OCI-LY7 (cell line): ENCODE measurements at regions not wholly inside any gene's neighbourhood (a gene's known extent, or its start where the extent isn't known, plus 50 kb on each side); places are given as distances from the start of the nearest gene placed in this dataset.

Experiments used
- BruUV-seq: library from RNA; stranded (reverse); fragments of 400-500 nt; replicated peaks from 2 replicates; lab custom pipeline; 2021; lab: Mats Ljungman, UMichigan
- CTCF ChIA-PET: fragments of 300-600 bp; sonication (Branson Sonifier 250); formaldehyde crosslinking; loops from one replicate; lab custom pipeline; 2022; ENCODE audit warnings: antibody characterized with exemption; ENCODE audit not compliant: unreplicated experiment; lab: Charles Lee
- POLR2A ChIA-PET: fragments of 300-600 bp; sonication (Branson Sonifier 250); formaldehyde crosslinking; loops from one replicate; lab custom pipeline; 2022; ENCODE audit warnings: antibody characterized with exemption; lab: Charles Lee
- DNase-seq: peaks from one replicate; pipeline ENCODE4 v3.0.0-alpha.2; 2015; ENCODE audit warnings: low spot score
- H2AFZ ChIP-seq: fragments of 200-600 bp; sonication (generic), shearing (Covaris generic); 2 replicates; pipeline ENCODE4 v1.6.1; 2014; ENCODE audit warnings: mild to moderate bottlenecking, antibody characterized with exemption, low read length, moderate library complexity
- H3K27ac ChIP-seq: fragments of 200-600 bp; sonication (generic); 2 replicates; pipeline ENCODE4 v1.5.1; 2014; ENCODE audit warnings: mixed run types, low read depth, mild to moderate bottlenecking, moderate library complexity, low read length, inconsistent platforms; ENCODE audit not compliant: poor library complexity, severe bottlenecking
- H3K36me3 ChIP-seq: fragments of 200-600 bp; sonication (generic); 2 replicates; pipeline ENCODE4 v1.6.1; 2014; ENCODE audit warnings: mild to moderate bottlenecking, antibody characterized with exemption, low read length, moderate library complexity, mixed read lengths; ENCODE audit not compliant: insufficient read depth
- H3K4me1 ChIP-seq: fragments of 200-600 bp; sonication (generic); 2 replicates; pipeline ENCODE4 v1.5.1; 2014; ENCODE audit warnings: mild to moderate bottlenecking, low read length; ENCODE audit not compliant: insufficient read depth, poor library complexity, severe bottlenecking
- H3K4me2 ChIP-seq: fragments of 200-600 bp; sonication (generic); 2 replicates; pipeline ENCODE4 v1.6.1; 2014; ENCODE audit warnings: mild to moderate bottlenecking, low read length
- H3K4me3 ChIP-seq: fragments of 200-600 bp; sonication (generic); 2 replicates; pipeline ENCODE4 v1.5.1; 2014; ENCODE audit warnings: mild to moderate bottlenecking, low read depth, low read length; ENCODE audit not compliant: poor library complexity, severe bottlenecking
- H3K79me2 ChIP-seq: fragments of 200-600 bp; sonication (generic); 2 replicates; pipeline ENCODE4 v1.6.1; 2016; ENCODE audit warnings: low read depth, mild to moderate bottlenecking, low read length, moderate library complexity, mixed read lengths; ENCODE audit not compliant: insufficient read depth
- H3K9me2 ChIP-seq: fragments of 200-600 bp; sonication (generic); 2 replicates; pipeline ENCODE4 v1.6.1; 2016; ENCODE audit warnings: mild to moderate bottlenecking, low read length, mixed read lengths; ENCODE audit not compliant: insufficient read depth
- H3K9me3 ChIP-seq: fragments of 200-600 bp; sonication (generic); 2 replicates; pipeline ENCODE4 v1.6.1; 2014; ENCODE audit warnings: mild to moderate bottlenecking, mixed run types, low read length, mixed read lengths
- H4K20me1 ChIP-seq: fragments of 200-600 bp; sonication (generic); 2 replicates; pipeline ENCODE4 v1.6.1; 2014; ENCODE audit warnings: mild to moderate bottlenecking, antibody characterized with exemption, low read length, moderate library complexity, mixed read lengths; ENCODE audit not compliant: insufficient read depth
- CTCF ChIP-seq: fragments of 200-600 bp; sonication (generic); conservative IDR thresholded peaks from 2 replicates; pipeline ENCODE4 v1.5.1; 2014; ENCODE audit warnings: mild to moderate bottlenecking, antibody characterized with exemption, low read length, moderate library complexity, mixed read lengths
- EZH2phosphoT487 ChIP-seq: fragments of 200-600 bp; sonication (generic); IDR thresholded peaks from 2 replicates; pipeline ENCODE4 v1.6.1; 2018; ENCODE audit warnings: low read depth, borderline replicate concordance, mild to moderate bottlenecking, mixed run types, antibody characterized with exemption, low read length, moderate library complexity, mixed read lengths
- intact Hi-C: fragments of 100-400 bp; cut with micrococcal nuclease; formaldehyde crosslinking; loops from one replicate; pipeline ENCODE4 v1.10.0; 2022; ENCODE audit not compliant: unreplicated experiment

GRCh38 chr21:34276711-34277425 is 86.9 kb upstream of the KCNE2 start:
- Histone ChIP-seq H3K36me3 (no peaks in the 10 kb centered on the region), H3K4me3 (no peak overlapping the region), H3K9me2 (no peaks in the 10 kb centered on the region), H3K9me3 (no peaks in the 10 kb centered on the region), H3K27ac (no peak overlapping the region), H3K4me2 (no peak overlapping the region), H3K4me1 (no peaks in the 10 kb centered on the region), H3K79me2 (no peaks in the 10 kb centered on the region), H4K20me1 (no peaks in the 10 kb centered on the region), H2AFZ (no peak overlapping the region)
- intact Hi-C loops = no loop called here
- CTCF ChIA-PET = no interaction called here
- no peak for DNase-seq
- TF ChIP-seq CTCF (no peak), EZH2phosphoT487 (no peak)
- POLR2A ChIA-PET = no interaction called here
- BruUV-seq = no TSS peak

GRCh38 chr21:34278451-34278850 is 85.4 kb upstream of the KCNE2 start:
- Histone ChIP-seq H3K4me1 (no peaks in the 10 kb centered on the region), H3K36me3 (no peaks in the 10 kb centered on the region), H3K9me3 (no peaks in the 10 kb centered on the region), H2AFZ (no peak overlapping the region), H3K27ac (no peak overlapping the region), H3K4me2 (no peak overlapping the region), H3K79me2 (no peaks in the 10 kb centered on the region), H4K20me1 (no peaks in the 10 kb centered on the region), H3K4me3 (no peak overlapping the region), H3K9me2 (no peaks in the 10 kb centered on the region)
- no peak for DNase-seq
- no TSS peak for BruUV-seq
- TF ChIP-seq CTCF = no peak
- no peak for TF ChIP-seq EZH2phosphoT487
- CTCF ChIA-PET = no interaction called here
- intact Hi-C loops = no loop called here
- POLR2A ChIA-PET = no interaction called here

GRCh38 chr21:34279285-34279684 is 84.5 kb upstream of the KCNE2 start:
- intact Hi-C loops = no loop called here
- Histone ChIP-seq H3K4me3 (no peak overlapping the region), H4K20me1 (no peaks in the 10 kb centered on the region), H3K27ac (no peak overlapping the region), H3K79me2 (no peaks in the 10 kb centered on the region), H3K9me3 (no peaks in the 10 kb centered on the region), H3K9me2 (no peaks in the 10 kb centered on the region), H3K36me3 (no peaks in the 10 kb centered on the region), H3K4me1 (no peaks in the 10 kb centered on the region), H3K4me2 (no peak overlapping the region), H2AFZ (no peak overlapping the region)
- POLR2A ChIA-PET = no interaction called here
- BruUV-seq = no TSS peak
- CTCF ChIA-PET = no interaction called here
- TF ChIP-seq CTCF (no peak), EZH2phosphoT487 (no peak)
- no peak for DNase-seq
